Sigmoid colon (tissue), 6 donors: ENCODE measurements at regions not wholly inside any gene's neighbourhood (a gene's known extent, or its start where the extent isn't known, plus 50 kb on each side); places are given as distances from the start of the nearest gene placed in this dataset.

ENCODE experiments used
- DNase-seq: peaks from one replicate; pipeline ENCODE4 v3.0.0-alpha.2; 2019
- H3K27ac ChIP-seq, 4 donors: fragments of 200-600 bp; sonication (generic); one replicate each; pipeline ENCODE4 v1.5.1; 2016 to 2019; ENCODE audit warnings: mild to moderate bottlenecking in 1 of 4
- H3K27me3 ChIP-seq, 3 donors: fragments of 200-600 bp; sonication (generic); one replicate each; pipeline ENCODE4 v1.5.1; 2019; ENCODE audit warnings: mild to moderate bottlenecking in 1 of 3
- H3K36me3 ChIP-seq, 4 donors: fragments of 200-600 bp; sonication (generic); one replicate each; pipeline ENCODE4 v1.5.1; 2016 to 2019
- H3K4me1 ChIP-seq, 4 donors: fragments of 200-600 bp; sonication (generic); one replicate each; pipeline ENCODE4 v1.5.1; 2017 to 2019
- H3K4me3 ChIP-seq, 4 donors: fragments of 200-600 bp; sonication (generic); one replicate each; pipeline ENCODE4 v1.5.1; 2017 to 2019; ENCODE audit warnings: mild to moderate bottlenecking in 2 of 4, moderate library complexity in 1 of 4
- H3K9me3 ChIP-seq, 4 donors: fragments of 200-600 bp in 3 of 4; sonication (generic) in 3 of 4; one replicate each; pipeline versions ENCODE4 v1.5.1 to v1.6.1; 2013 to 2019
- EP300 ChIP-seq, 4 donors: sonication (generic); formaldehyde crosslinking; IDR thresholded peaks; one replicate each; pipeline ENCODE4 v1.6.1; 2017; ENCODE audit warnings: antibody characterized with exemption in 4 of 4
- POLR2A ChIP-seq, 2 donors: fragments of 450-650 bp; IDR thresholded peaks; one replicate each; pipeline ENCODE4 v1.6.1; 2016; ENCODE audit warnings: antibody characterized with exemption in 2 of 2, mild to moderate bottlenecking in 2 of 2, moderate library complexity in 2 of 2
- POLR2AphosphoS5 ChIP-seq, 4 donors: sonication (generic); formaldehyde crosslinking; IDR thresholded peaks; one replicate each; pipeline ENCODE4 v1.6.1; 2017; ENCODE audit warnings: antibody characterized with exemption in 4 of 4
- WGBS, 2 donors: extraction: QIAGEN DNeasy Blood & Tissue Kit; methylation state at CpG; one replicate each; pipeline ENCODE4 v1.1.7; 2013; 5-methylcytosine and 5-hydroxymethylcytosine counted together
- intact Hi-C: fragments of 100-400 bp; cut with DNase I; formaldehyde crosslinking; loops from one replicate; pipeline ENCODE4 v1.15.1; 2023
- TF ChIP-seq, protein P1 (sequence below), 4 experiments: fragments of 450-650 bp in 3 of 4; fragments of 200-600 bp in 1 of 4; IDR thresholded peaks; one replicate each; pipeline ENCODE4 v1.5.1; 2016 to 2019; ENCODE audit warnings: antibody characterized with exemption in 4 of 4, mild to moderate bottlenecking in 3 of 4, moderate library complexity in 2 of 4
- donor health status: healthy with polysubstance abuse.
- donor health status: healthy.

DNA sequence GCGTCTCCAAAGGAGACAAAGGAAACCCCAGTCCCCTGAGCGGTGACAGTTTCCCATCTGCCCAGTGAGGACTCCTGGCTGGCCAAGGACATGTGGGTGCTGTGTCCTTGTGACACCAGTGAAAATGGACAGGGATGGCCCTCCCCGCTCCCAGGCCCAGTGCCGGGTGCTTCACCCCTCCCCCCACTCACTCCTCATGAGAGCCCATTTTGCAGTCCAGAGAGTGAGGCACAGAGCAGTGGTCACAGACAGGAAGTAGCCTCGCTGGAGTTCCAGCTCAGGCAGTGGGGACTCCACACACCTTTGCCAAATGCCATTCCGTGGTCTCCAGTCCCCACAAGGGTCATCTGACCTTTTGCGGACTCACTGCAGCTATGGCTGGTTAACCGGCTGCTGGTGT lies 642.9 kb downstream of the PTPRU start:
- Histone ChIP-seq H3K27me3 (peaks cover 0 to 6% (median 5%) of the 10 kb centered on the region in 3 donors), H3K4me1 (no peaks in the 10 kb centered on the region), H3K9me3 (no peaks in the 10 kb centered on the region), H3K4me3 (no peak overlapping the region), H3K27ac (no peak overlapping the region), H3K36me3 (no peaks in the 10 kb centered on the region)
- no peak for TF ChIP-seq POLR2A (IDR thresholded peaks at IDR 0.05)
- TF ChIP-seq, protein P1, sequence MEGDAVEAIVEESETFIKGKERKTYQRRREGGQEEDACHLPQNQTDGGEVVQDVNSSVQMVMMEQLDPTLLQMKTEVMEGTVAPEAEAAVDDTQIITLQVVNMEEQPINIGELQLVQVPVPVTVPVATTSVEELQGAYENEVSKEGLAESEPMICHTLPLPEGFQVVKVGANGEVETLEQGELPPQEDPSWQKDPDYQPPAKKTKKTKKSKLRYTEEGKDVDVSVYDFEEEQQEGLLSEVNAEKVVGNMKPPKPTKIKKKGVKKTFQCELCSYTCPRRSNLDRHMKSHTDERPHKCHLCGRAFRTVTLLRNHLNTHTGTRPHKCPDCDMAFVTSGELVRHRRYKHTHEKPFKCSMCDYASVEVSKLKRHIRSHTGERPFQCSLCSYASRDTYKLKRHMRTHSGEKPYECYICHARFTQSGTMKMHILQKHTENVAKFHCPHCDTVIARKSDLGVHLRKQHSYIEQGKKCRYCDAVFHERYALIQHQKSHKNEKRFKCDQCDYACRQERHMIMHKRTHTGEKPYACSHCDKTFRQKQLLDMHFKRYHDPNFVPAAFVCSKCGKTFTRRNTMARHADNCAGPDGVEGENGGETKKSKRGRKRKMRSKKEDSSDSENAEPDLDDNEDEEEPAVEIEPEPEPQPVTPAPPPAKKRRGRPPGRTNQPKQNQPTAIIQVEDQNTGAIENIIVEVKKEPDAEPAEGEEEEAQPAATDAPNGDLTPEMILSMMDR (IDR thresholded peaks at IDR 0.05), result no peak
- TF ChIP-seq EP300 (IDR thresholded peaks at IDR 0.05), result no peak
- no peak for TF ChIP-seq POLR2AphosphoS5 (IDR thresholded peaks at IDR 0.05)
- no peak for DNase-seq
- intact Hi-C loops, result no loop called here
- WGBS, 2 donors, result 72 to 78% methylated on average over 8 of the region's 8 CpGs

DNA sequence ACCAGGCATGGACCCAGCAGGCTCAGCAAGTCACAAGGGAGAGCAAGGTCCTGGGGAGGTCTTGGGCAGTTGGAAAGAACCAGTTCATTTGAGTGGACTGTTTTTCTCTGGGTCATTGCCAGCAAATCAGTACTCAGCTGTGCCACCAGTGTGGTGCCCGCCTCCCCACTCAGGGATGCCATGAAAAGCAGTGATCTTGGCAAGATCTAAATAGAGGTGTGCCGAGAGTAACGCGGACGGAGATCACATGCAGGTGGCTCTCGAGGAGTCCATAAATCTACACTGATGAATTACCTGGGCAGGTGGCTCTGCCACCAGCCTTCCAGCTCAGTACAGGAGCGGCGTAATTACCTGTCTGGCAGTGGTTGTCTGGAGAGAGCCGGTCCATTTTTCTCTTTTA lies 642.2 kb downstream of the PTPRU start:
- peaks cover 0 to 6% (median 5%) of the 10 kb centered on the region in 3 donors for H3K27me3 ChIP-seq
- H3K27ac ChIP-seq, result no peak overlapping the region
- WGBS, 2 donors, result 25 to 74% methylated on average over 9 of the region's 9 CpGs
- intact Hi-C loops, result no loop called here
- H3K4me3 ChIP-seq, result no peak overlapping the region
- DNase-seq, result no peak
- TF ChIP-seq POLR2A (IDR thresholded peaks at IDR 0.05), result no peak
- no peaks in the 10 kb centered on the region for H3K36me3 ChIP-seq
- no peaks in the 10 kb centered on the region for H3K9me3 ChIP-seq
- no peaks in the 10 kb centered on the region for H3K4me1 ChIP-seq

DNA sequence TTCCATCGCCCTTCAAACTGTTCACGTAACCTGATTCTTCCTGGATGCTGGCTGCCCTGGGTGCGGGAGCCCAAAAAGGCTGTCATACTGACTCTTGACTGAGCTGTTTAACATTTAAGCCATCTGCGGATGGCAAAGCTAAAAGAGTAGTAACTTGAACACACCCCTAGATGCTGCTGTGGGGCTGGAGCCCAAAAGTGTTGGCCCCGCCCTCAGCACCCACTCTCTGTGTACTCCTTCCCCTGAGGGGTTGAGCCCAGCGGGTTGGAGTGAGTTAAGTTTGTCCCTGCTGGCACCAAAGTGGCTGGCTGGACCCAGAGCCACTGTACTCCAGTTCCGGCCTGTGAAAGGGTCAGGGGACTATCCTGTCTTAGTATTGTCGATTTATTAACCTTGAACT lies 640.6 kb downstream of the PTPRU start:
- no peak overlapping the region for H3K4me3 ChIP-seq
- H3K27me3 ChIP-seq, result peaks cover 0 to 6% (median 5%) of the 10 kb centered on the region in 3 donors
- no peaks in the 10 kb centered on the region for H3K36me3 ChIP-seq
- TF ChIP-seq, protein P1 (IDR thresholded peaks at IDR 0.05), result no peak
- TF ChIP-seq POLR2A (IDR thresholded peaks at IDR 0.05), result no peak
- no peak for TF ChIP-seq EP300 (IDR thresholded peaks at IDR 0.05)
- TF ChIP-seq POLR2AphosphoS5 (IDR thresholded peaks at IDR 0.05), result no peak
- WGBS, 2 donors, result 87% methylated on average over 8 of the region's 8 CpGs
- H3K4me1 ChIP-seq, result no peaks in the 10 kb centered on the region
- H3K27ac ChIP-seq, result no peak overlapping the region
- intact Hi-C loops, result no loop called here
- no peaks in the 10 kb centered on the region for H3K9me3 ChIP-seq
- no peak for DNase-seq

DNA sequence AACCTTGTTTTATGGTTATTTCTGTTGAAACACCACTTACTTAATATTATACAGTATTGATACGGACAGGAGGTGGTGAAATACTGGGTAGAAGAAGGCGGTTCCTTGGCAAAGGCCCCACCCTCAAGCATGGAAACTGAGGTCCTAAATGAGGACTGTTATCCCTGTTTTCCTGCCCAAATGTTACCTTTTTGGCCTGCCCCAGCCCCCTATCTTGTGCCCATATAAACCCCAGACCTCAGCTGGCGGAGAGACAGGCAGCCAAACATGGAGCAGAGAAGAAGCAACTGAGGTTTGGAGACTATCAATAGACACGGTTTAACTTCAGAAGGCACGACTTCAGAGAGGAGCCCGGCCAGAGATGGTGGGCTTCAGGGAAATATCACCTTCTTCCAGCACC lies 640.1 kb downstream of the PTPRU start:
- DNase-seq, result no peak
- H3K36me3 ChIP-seq, result no peaks in the 10 kb centered on the region
- H3K4me1 ChIP-seq, result no peaks in the 10 kb centered on the region
- peaks cover 0 to 9% (median 5%) of the 10 kb centered on the region in 3 donors for H3K27me3 ChIP-seq
- H3K9me3 ChIP-seq, result no peaks in the 10 kb centered on the region
- H3K4me3 ChIP-seq, result no peak overlapping the region
- 84 to 88% methylated on average over 6 of the region's 6 CpGs for WGBS, 2 donors
- intact Hi-C loops, result no loop called here
- TF ChIP-seq EP300 (IDR thresholded peaks at IDR 0.05) (no peak), POLR2A (IDR thresholded peaks at IDR 0.05) (no peak), POLR2AphosphoS5 (IDR thresholded peaks at IDR 0.05) (no peak)
- TF ChIP-seq, protein P1 (IDR thresholded peaks at IDR 0.05), result no peak
- no peak overlapping the region for H3K27ac ChIP-seq

DNA sequence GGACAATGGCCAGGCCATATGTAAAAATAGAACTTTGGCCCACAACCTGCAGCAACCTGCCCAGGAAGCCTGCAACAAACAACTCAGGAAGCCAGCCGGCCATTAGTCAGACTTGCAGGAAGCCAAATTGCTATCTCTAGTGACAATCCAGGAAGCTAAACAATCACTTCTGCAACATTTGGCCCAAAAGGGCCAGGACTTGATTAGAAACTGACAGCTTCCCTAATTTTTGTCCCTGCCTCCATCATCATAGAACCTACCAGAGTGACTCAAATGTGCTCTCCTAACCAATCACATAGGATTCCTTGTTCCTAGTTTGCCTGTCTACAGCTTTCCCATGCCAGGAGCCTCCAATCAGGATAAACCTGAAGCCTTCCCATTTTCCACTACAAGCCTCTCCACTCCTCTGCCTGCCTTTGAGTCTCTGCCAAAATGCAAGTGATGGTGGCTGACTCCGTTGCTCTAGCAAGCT lies 639.3 kb downstream of the PTPRU start:
- TF ChIP-seq EP300 (IDR thresholded peaks at IDR 0.05) (no peak), POLR2AphosphoS5 (IDR thresholded peaks at IDR 0.05) (no peak), POLR2A (IDR thresholded peaks at IDR 0.05) (no peak)
- TF ChIP-seq, protein P1 (IDR thresholded peaks at IDR 0.05), result no peak
- 31 to 38% methylated on average over 2 of the region's 2 CpGs for WGBS, 2 donors
- no peaks in the 10 kb centered on the region for H3K9me3 ChIP-seq

More for the DNA sequence above, 639.3 kb downstream of the PTPRU start:
- intact Hi-C loops, result no loop called here
- Histone ChIP-seq H3K4me1 (no peaks in the 10 kb centered on the region), H3K4me3 (no peak overlapping the region), H3K27ac (no peak overlapping the region), H3K27me3 (peaks cover 0 to 12% (median 5%) of the 10 kb centered on the region in 3 donors), H3K36me3 (no peaks in the 10 kb centered on the region)
- DNase-seq, result no peak
